ENCODE measurements at regions not wholly inside any gene's neighbourhood (a gene's known extent, or its start where the extent isn't known, plus 50 kb on each side); places are given as distances from the start of the nearest gene placed in this dataset.

DNA sequence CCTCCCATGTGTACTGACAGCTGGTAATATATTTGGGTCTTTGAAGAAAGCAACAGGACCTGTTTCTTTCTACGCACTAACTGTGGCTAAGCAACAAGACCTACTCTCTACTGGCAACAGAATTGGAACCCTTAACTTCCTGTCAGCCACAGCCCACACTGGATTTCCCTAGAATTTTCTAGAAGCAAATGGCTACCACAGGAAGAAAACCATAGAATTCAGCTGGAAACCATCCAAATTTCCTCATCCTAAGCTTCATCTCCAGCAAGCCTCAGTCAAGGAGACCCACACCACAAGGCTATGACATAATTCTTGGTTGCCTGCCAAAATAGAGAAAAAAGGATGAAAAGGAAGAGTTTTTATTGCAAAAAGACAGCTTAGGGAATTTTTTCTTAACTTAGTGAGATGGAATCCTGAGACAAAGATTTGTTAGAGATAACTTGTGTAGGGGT is 171.8 kb upstream of the TNC start:
- no peak for TF ChIP-seq CTCF (IDR thresholded peaks at IDR 0.05)
- TF ChIP-seq POLR2A (IDR thresholded peaks at IDR 0.05) = no peak
